ENCODE measurements at regions not wholly inside any gene's neighbourhood (a gene's known extent, or its start where the extent isn't known, plus 50 kb on each side); places are given as distances from the start of the nearest gene placed in this dataset.
"Not testable (repeated sequence)": the region's sequence is repeated elsewhere in the genome, so short reads cannot be mapped to it uniquely, and the experiment has no call there.

- H3K4me3 Mint-ChIP-seq; POLR2A ChIA-PET; H3K79me2 ChIP-seq (ENCODE audit: control insufficient read depth, insufficient read depth, low read length); H3K27me3 ChIP-seq (replicated peaks in 1 of 4; ENCODE audit: control extremely low read depth in 1 of 4, control insufficient read depth in 3 of 4, insufficient read depth in 4 of 4, low read length in 3 of 4); H4K20me1 ChIP-seq (ENCODE audit: control insufficient read depth, insufficient read depth, low read length, poor library complexity, severe bottlenecking); ATAC-seq (ENCODE audit: low read depth); H3K9me3 ChIP-seq (ENCODE audit: control extremely low read depth in 1 of 3, control insufficient read depth in 2 of 3, insufficient read depth in 1 of 3, low read length in 2 of 3); H3K36me3 ChIP-seq (replicated peaks in 1 of 2; ENCODE audit: control extremely low read depth in 1 of 2, control insufficient read depth in 1 of 2, extremely low read depth in 1 of 2, insufficient read depth in 2 of 2, low read length in 1 of 2); H2AFZ ChIP-seq (ENCODE audit: insufficient read depth, low read depth, low read length, poor library complexity, severe bottlenecking); H3K27ac ChIP-seq (ENCODE audit: low read length in 2 of 2); H3K9ac ChIP-seq (ENCODE audit: low read length); H3K4me2 ChIP-seq (replicated peaks; ENCODE audit: low read depth, low read length, poor library complexity, severe bottlenecking); CTCF ChIA-PET; H3K4me1 ChIP-seq (ENCODE audit: control insufficient read depth in 2 of 2, insufficient read depth in 2 of 2, low read length in 2 of 2); H3K9me3 Mint-ChIP-seq (ENCODE audit: insufficient read depth); DNase-seq; H3K27ac Mint-ChIP-seq; H3K27me3 Mint-ChIP-seq; H3K4me3 ChIP-seq (ENCODE audit: control extremely low read depth in 1 of 5, extremely low read depth in 1 of 5, insufficient read depth in 1 of 5, low read depth in 2 of 5, low read length in 4 of 5); intact Hi-C loops (cut with micrococcal nuclease); H3K4me1 Mint-ChIP-seq: not testable (repeated sequence)
- no CpG with 5 or more reads among the region's 3 CpGs for WGBS (ENCODE audit: insufficient coverage)
These were observed 149.9 kb downstream of the BCL2L11 start for GRCh38 chr2:111270569-111270968.

GRCh38 chr2:111271647-111272304 lies 151.1 kb downstream of the BCL2L11 start:
- H3K27ac ChIP-seq (ENCODE audit: low read length in 2 of 2); H3K36me3 ChIP-seq (replicated peaks in 1 of 2; ENCODE audit: control extremely low read depth in 1 of 2, control insufficient read depth in 1 of 2, extremely low read depth in 1 of 2, insufficient read depth in 2 of 2, low read length in 1 of 2); H3K27me3 ChIP-seq (replicated peaks in 1 of 4; ENCODE audit: control extremely low read depth in 1 of 4, control insufficient read depth in 3 of 4, insufficient read depth in 4 of 4, low read length in 3 of 4); H3K27ac Mint-ChIP-seq; H3K4me2 ChIP-seq (replicated peaks; ENCODE audit: low read depth, low read length, poor library complexity, severe bottlenecking); H3K79me2 ChIP-seq (ENCODE audit: control insufficient read depth, insufficient read depth, low read length); ATAC-seq (ENCODE audit: low read depth); H3K9ac ChIP-seq (ENCODE audit: low read length); H3K4me3 ChIP-seq (ENCODE audit: control extremely low read depth in 1 of 5, extremely low read depth in 1 of 5, insufficient read depth in 1 of 5, low read depth in 2 of 5, low read length in 4 of 5); POLR2A ChIA-PET; H3K9me3 ChIP-seq (ENCODE audit: control extremely low read depth in 1 of 3, control insufficient read depth in 2 of 3, insufficient read depth in 1 of 3, low read length in 2 of 3); intact Hi-C loops (cut with micrococcal nuclease); H2AFZ ChIP-seq (ENCODE audit: insufficient read depth, low read depth, low read length, poor library complexity, severe bottlenecking); DNase-seq; H4K20me1 ChIP-seq (ENCODE audit: control insufficient read depth, insufficient read depth, low read length, poor library complexity, severe bottlenecking); H3K4me1 ChIP-seq (ENCODE audit: control insufficient read depth in 2 of 2, insufficient read depth in 2 of 2, low read length in 2 of 2); H3K9me3 Mint-ChIP-seq (ENCODE audit: insufficient read depth); H3K4me1 Mint-ChIP-seq; H3K4me3 Mint-ChIP-seq; CTCF ChIA-PET; H3K27me3 Mint-ChIP-seq: not testable (repeated sequence)
- 100% methylated on average over 3 of the region's 8 CpGs for WGBS (ENCODE audit: insufficient coverage)

GRCh38 chr2:111273007-111273406 lies 152.3 kb downstream of the BCL2L11 start:
- ATAC-seq (ENCODE audit: low read depth); H3K79me2 ChIP-seq (ENCODE audit: control insufficient read depth, insufficient read depth, low read length); H3K27me3 Mint-ChIP-seq; H3K4me2 ChIP-seq (replicated peaks; ENCODE audit: low read depth, low read length, poor library complexity, severe bottlenecking); intact Hi-C loops (cut with micrococcal nuclease); H3K4me3 ChIP-seq (ENCODE audit: control extremely low read depth in 1 of 5, extremely low read depth in 1 of 5, insufficient read depth in 1 of 5, low read depth in 2 of 5, low read length in 4 of 5); H3K4me1 ChIP-seq (ENCODE audit: control insufficient read depth in 2 of 2, insufficient read depth in 2 of 2, low read length in 2 of 2); DNase-seq; POLR2A ChIA-PET; H3K9ac ChIP-seq (ENCODE audit: low read length); H3K27ac Mint-ChIP-seq; H3K27ac ChIP-seq (ENCODE audit: low read length in 2 of 2); H3K4me1 Mint-ChIP-seq; CTCF ChIA-PET; H2AFZ ChIP-seq (ENCODE audit: insufficient read depth, low read depth, low read length, poor library complexity, severe bottlenecking); H3K27me3 ChIP-seq (replicated peaks in 1 of 4; ENCODE audit: control extremely low read depth in 1 of 4, control insufficient read depth in 3 of 4, insufficient read depth in 4 of 4, low read length in 3 of 4); H3K36me3 ChIP-seq (replicated peaks in 1 of 2; ENCODE audit: control extremely low read depth in 1 of 2, control insufficient read depth in 1 of 2, extremely low read depth in 1 of 2, insufficient read depth in 2 of 2, low read length in 1 of 2); H3K4me3 Mint-ChIP-seq; H4K20me1 ChIP-seq (ENCODE audit: control insufficient read depth, insufficient read depth, low read length, poor library complexity, severe bottlenecking); H3K9me3 ChIP-seq (ENCODE audit: control extremely low read depth in 1 of 3, control insufficient read depth in 2 of 3, insufficient read depth in 1 of 3, low read length in 2 of 3); H3K9me3 Mint-ChIP-seq (ENCODE audit: insufficient read depth): not testable (repeated sequence)
- WGBS (ENCODE audit: insufficient coverage): no CpG with 5 or more reads among the region's 7 CpGs

- H2AFZ ChIP-seq (ENCODE audit: insufficient read depth, low read depth, low read length, poor library complexity, severe bottlenecking); H3K27ac Mint-ChIP-seq; POLR2A ChIA-PET; H3K4me3 Mint-ChIP-seq; H3K4me1 ChIP-seq (ENCODE audit: control insufficient read depth in 2 of 2, insufficient read depth in 2 of 2, low read length in 2 of 2); H3K9me3 ChIP-seq (ENCODE audit: control extremely low read depth in 1 of 3, control insufficient read depth in 2 of 3, insufficient read depth in 1 of 3, low read length in 2 of 3); H3K27me3 ChIP-seq (replicated peaks in 1 of 4; ENCODE audit: control extremely low read depth in 1 of 4, control insufficient read depth in 3 of 4, insufficient read depth in 4 of 4, low read length in 3 of 4); H3K36me3 ChIP-seq (replicated peaks in 1 of 2; ENCODE audit: control extremely low read depth in 1 of 2, control insufficient read depth in 1 of 2, extremely low read depth in 1 of 2, insufficient read depth in 2 of 2, low read length in 1 of 2); H3K9ac ChIP-seq (ENCODE audit: low read length); intact Hi-C loops (cut with micrococcal nuclease); ATAC-seq (ENCODE audit: low read depth); H4K20me1 ChIP-seq (ENCODE audit: control insufficient read depth, insufficient read depth, low read length, poor library complexity, severe bottlenecking); H3K4me1 Mint-ChIP-seq; DNase-seq; H3K79me2 ChIP-seq (ENCODE audit: control insufficient read depth, insufficient read depth, low read length); H3K4me3 ChIP-seq (ENCODE audit: control extremely low read depth in 1 of 5, extremely low read depth in 1 of 5, insufficient read depth in 1 of 5, low read depth in 2 of 5, low read length in 4 of 5); H3K9me3 Mint-ChIP-seq (ENCODE audit: insufficient read depth); H3K27me3 Mint-ChIP-seq; CTCF ChIA-PET; H3K27ac ChIP-seq (ENCODE audit: low read length in 2 of 2); H3K4me2 ChIP-seq (replicated peaks; ENCODE audit: low read depth, low read length, poor library complexity, severe bottlenecking): not testable (repeated sequence)
- 100% methylated on average over 2 of the region's 15 CpGs for WGBS (ENCODE audit: insufficient coverage)
These were observed 154.5 kb downstream of the BCL2L11 start for GRCh38 chr2:111275047-111275853.
